GM23248 (cell line): ENCODE measurements at regions not wholly inside any gene's neighbourhood (a gene's known extent, or its start where the extent isn't known, plus 50 kb on each side); places are given as distances from the start of the nearest gene placed in this dataset.

Experiments
- EZH2 ChIP-seq: fragments of 200-600 bp; sonication (generic); IDR thresholded peaks from 2 replicates; pipeline ENCODE4 v1.6.1; 2018; ENCODE audit warnings: antibody characterized with exemption, mild to moderate bottlenecking; ENCODE audit not compliant: insufficient read depth, poor library complexity, severe bottlenecking
- EZH2phosphoT487 ChIP-seq: fragments of 200-600 bp; sonication (generic); IDR thresholded peaks from 2 replicates; pipeline ENCODE4 v1.6.1; 2018; ENCODE audit warnings: antibody characterized with exemption, moderate library complexity, mild to moderate bottlenecking, low read depth; ENCODE audit not compliant: insufficient read depth

DNA sequence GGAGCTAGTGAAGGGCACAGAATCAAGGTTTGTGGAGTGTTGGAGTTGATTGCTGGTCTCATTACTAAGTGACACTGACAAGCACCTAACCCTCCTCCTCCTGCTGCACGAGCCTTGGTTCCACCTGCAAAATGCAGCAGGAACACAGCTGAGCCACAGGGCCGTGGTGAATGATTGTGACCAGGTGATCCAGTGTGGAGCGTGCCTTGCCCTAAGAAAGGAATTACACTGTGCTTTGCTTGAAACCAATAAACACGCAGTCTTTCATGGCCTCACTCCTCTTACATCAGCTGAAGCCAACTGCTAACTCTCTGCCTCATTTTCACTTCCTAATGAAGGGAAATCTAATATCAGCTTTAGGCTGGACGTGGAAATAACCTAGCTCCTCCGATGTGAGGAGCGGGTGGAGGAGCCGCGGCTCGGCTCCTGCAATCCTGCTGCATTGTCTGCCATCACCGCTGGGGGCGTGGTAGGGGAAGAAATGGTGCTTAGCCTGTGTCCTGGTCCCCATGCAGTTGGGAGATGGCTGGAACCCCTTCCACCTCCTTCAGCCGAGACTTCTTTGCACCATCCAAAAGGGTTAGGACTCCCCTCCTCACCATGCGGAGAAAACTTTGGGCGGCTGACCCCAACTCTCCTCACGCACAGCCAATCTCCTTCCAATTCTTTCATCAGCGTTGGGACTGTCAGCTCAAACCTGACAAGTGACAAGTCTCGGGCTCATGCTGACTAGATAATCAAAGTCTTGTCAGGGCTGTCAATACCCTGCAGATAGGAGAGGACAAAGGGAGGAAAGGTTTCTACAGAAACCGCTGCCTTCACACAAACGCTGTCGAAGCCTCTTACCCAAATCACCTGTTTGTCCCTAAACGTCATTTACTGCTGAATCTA lies 427.9 kb downstream of the ZNF536 start:
- TF ChIP-seq EZH2phosphoT487: no peak
- TF ChIP-seq EZH2: no peak
